Activated CD8-positive, alpha-beta memory T cell treated with anti-CD3 and anti-CD28 coated beads for 36 hours (primary cell): ENCODE measurements at regions not wholly inside any gene's neighbourhood (a gene's known extent, or its start where the extent isn't known, plus 50 kb on each side); places are given as distances from the start of the nearest gene placed in this dataset.

ENCODE experiments used
- CTCF ChIA-PET: fragments of 350-600 bp; sonication (Branson Sonifier 250); formaldehyde crosslinking; loops from one replicate; lab custom pipeline; 2021; ENCODE audit warnings: antibody characterized with exemption; lab: Charles Lee
- POLR2A ChIA-PET: fragments of 350-600 bp; sonication (Branson Sonifier 250); formaldehyde crosslinking; loops from one replicate; lab custom pipeline; 2021; ENCODE audit warnings: antibody characterized with exemption; lab: Charles Lee

DNA sequence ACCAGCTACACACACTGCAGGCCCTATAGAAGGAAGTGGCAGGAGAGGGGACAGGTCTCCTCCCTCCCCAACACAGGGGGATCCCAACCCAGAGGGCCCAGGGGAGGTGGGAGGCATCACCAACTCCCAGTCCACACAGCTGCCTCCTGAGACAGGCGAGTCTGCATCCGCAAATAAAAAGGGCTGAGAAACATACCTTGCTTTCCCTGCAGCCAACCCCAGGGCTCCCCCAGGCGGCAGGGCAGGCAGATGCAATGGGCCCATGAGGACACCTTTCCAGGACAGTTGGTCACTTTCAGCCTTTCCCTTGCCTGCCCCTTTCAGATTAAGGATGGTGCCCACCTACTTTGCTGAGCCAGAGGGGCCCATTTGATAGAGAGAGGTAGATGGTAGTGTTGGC lies 180.0 kb downstream of the BRD1 start:
- POLR2A ChIA-PET, result no interaction called here
- CTCF ChIA-PET, result no interaction called here

DNA sequence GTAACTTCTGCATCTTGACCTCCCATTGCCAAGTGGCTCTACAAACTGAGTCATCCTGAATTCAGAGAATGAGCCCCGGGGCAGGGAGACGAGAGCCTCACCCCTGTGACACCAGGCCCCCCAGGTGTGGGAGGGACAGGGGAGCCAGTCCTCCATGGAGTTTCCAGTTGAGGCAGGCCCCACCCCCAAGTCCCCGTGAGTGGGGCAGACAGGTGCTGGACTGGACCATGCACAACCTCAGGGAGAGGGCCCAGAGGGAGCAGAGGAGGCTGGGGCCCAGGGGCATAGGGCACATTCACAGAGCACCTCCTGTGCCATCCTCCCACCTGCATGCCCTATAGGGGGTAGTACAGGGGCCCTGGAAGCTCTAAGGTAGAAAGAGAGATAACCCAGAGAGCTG lies 180.8 kb downstream of the BRD1 start:
- POLR2A ChIA-PET, result no interaction called here
- CTCF ChIA-PET, result no interaction called here

DNA sequence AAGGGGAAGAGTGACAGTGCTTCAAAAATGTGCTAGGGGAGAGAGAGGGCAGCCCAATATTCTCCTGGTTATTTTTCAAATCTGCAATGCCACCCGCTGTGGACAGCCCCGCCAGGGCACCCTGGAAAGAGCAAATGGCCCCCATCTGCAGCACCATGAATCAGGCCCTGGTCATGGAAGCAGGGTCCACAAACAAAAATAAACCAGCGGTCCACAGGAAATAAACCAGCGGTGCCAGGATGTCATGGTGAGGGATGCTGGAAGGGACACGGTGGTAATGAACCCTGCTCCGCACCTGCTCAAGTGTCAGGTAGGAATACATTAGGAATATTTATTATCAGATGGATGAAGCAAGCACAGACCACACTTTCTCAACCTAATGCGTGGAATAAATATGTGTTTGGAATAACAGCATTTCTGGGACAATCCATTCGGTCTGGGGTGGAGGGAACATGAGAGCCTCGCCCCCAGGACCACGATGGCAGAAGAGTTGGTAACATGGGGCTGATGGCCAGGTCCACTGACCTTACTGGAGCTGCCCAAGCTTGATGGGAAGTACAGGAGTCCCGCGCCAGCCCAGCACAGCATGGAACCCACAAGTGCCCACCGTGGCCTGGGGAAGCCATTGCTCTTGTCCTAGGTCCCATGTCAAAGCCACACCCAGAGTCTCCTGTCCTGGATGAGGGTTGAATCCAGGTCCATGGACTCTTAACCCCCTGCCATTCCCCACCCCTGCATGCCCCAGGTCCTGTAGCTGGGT lies 181.7 kb downstream of the BRD1 start:
- ChIA-PET CTCF (no interaction called here), POLR2A (no interaction called here)

DNA sequence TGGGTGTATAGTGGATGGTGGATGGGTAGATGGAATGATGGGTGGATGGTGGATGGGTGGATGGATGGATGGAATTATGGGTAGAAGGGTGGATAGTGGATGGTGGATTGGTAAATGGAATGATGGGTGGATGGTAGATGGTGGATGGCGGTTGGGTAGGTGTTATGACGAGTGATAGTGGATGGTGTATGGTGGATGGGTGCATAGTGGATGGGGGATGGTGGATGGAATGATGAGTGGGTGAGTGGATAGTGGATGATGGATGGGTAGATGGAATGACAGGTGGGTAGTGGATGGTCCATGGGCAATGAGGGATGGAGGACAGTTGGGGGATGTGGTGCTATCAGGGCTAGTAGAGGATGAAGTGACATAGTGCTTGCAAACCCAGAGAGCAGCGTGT lies 182.4 kb downstream of the BRD1 start:
- POLR2A ChIA-PET, result no interaction called here

GRCh38 chr22:49643998-49644397 lies 183.7 kb downstream of the BRD1 start:
- POLR2A ChIA-PET, result no interaction called here
- CTCF ChIA-PET, result no interaction called here

More for the DNA sequence above, 182.4 kb downstream of the BRD1 start:
- CTCF ChIA-PET, result no interaction called here

GRCh38 chr22:49643466-49643865 lies 184.2 kb downstream of the BRD1 start:
- ChIA-PET CTCF (no interaction called here), POLR2A (no interaction called here)

- POLR2A ChIA-PET, result no interaction called here
- CTCF ChIA-PET, result no interaction called here
These were observed 184.9 kb downstream of the BRD1 start for GRCh38 chr22:49642741-49643140.

DNA sequence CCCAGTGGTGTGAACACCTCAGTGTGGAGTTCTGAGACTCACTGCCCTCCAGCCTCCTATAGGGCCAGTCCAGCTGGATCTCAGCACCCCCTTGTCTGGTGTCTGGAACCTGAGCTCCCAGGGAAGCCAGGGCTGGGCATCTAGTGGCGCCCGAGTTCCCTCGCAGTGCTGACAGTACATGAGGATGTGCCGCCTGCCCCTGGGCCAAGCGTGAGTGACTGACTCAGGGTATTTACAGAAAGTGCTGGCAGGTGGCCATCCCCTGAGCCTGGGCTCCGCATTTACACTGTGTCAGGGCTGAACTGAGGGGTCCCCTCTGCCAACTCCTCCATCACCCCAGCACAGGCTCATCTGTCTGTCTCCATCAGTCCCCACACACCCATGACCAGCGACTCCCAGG lies 185.3 kb downstream of the BRD1 start:
- CTCF ChIA-PET, result no interaction called here
- POLR2A ChIA-PET, result no interaction called here

GRCh38 chr22:49641770-49642313 lies 185.8 kb downstream of the BRD1 start:
- ChIA-PET CTCF (no interaction called here), POLR2A (no interaction called here)

- POLR2A ChIA-PET, result no interaction called here
- CTCF ChIA-PET, result no interaction called here
These were observed 187.1 kb downstream of the BRD1 start for GRCh38 chr22:49640366-49641095.

DNA sequence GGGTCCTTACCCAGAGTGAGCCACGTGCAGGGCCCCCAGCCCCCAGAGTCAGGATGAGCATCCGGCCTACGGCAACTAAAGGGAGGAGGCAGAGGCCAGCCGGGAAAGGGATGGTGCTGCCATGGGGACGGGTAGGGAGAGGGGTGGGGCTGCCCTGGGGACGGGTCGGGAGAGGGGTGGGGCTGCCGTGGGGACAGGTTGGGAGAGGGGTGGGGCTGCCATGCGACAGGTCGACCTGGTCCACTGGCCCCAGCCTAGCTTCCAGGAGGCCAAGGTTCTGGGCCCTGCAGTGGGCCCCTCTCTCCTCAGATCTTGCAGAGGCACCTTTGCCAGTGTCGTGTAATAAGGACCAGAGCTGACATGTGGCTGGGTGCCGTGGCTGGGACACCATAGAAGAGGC lies 187.7 kb downstream of the BRD1 start:
- CTCF ChIA-PET, result no interaction called here
- POLR2A ChIA-PET, result no interaction called here

GRCh38 chr22:49638788-49639187 lies 188.9 kb downstream of the BRD1 start:
- ChIA-PET POLR2A (no interaction called here), CTCF (no interaction called here)

DNA sequence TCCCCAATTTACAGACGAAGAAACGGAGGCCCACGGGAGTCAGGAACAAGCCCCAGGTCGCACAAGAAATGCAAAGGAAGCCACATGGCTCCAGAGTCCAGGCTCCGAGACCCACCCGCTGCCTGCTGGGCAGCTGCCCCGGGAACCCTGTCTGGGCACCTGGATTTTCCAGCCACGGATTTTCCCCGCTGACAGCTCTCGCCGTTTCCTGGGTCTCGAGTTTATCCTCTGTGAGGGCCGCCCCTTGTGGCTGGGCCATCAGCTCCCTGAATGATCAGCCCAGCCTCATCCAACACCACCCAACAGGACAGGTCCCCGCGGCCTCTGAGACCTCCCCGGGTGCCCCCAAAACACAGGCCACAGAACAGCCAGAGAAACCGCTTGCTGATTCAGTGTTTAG lies 189.7 kb downstream of the BRD1 start:
- ChIA-PET CTCF (no interaction called here), POLR2A (no interaction called here)

DNA sequence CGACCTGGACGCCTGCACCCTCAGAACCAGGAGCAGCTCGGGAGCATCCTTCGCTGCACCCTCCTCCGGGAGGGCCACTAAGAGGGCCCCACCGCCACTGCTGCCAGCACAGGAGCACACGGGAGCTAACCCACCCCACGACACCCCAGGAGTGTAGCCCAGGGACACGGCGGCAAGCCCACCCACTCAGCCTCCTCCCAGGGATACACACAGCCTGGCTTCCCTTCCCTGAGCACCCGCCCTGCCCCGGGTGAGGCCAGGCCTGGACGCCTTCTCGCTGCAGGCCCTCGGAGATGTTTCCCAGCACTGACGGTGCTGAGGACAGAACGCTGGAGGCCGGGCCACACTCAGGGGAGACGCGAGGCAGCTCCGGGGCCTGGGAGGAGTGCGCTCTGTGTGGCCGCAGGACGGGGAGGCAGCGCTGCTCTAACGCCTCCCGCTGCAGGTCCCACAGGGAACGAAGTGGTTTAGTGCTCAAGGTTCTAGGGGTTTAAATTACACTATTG lies 190.4 kb downstream of the BRD1 start:
- CTCF ChIA-PET, result no interaction called here

GRCh38 chr22:49636649-49637048 lies 191.0 kb downstream of the BRD1 start:
- ChIA-PET POLR2A (no interaction called here), CTCF (no interaction called here)

More for the DNA sequence above, 190.4 kb downstream of the BRD1 start:
- POLR2A ChIA-PET, result no interaction called here

- ChIA-PET POLR2A (no interaction called here), CTCF (no interaction called here)
These were observed 191.5 kb downstream of the BRD1 start for GRCh38 chr22:49636214-49636613.

- CTCF ChIA-PET, result no interaction called here
- POLR2A ChIA-PET, result no interaction called here
These were observed 193.5 kb downstream of the BRD1 start for GRCh38 chr22:49634006-49634772.

- CTCF ChIA-PET, result no interaction called here
- POLR2A ChIA-PET, result no interaction called here
These were observed 194.7 kb downstream of the BRD1 start for GRCh38 chr22:49633010-49633324.

DNA sequence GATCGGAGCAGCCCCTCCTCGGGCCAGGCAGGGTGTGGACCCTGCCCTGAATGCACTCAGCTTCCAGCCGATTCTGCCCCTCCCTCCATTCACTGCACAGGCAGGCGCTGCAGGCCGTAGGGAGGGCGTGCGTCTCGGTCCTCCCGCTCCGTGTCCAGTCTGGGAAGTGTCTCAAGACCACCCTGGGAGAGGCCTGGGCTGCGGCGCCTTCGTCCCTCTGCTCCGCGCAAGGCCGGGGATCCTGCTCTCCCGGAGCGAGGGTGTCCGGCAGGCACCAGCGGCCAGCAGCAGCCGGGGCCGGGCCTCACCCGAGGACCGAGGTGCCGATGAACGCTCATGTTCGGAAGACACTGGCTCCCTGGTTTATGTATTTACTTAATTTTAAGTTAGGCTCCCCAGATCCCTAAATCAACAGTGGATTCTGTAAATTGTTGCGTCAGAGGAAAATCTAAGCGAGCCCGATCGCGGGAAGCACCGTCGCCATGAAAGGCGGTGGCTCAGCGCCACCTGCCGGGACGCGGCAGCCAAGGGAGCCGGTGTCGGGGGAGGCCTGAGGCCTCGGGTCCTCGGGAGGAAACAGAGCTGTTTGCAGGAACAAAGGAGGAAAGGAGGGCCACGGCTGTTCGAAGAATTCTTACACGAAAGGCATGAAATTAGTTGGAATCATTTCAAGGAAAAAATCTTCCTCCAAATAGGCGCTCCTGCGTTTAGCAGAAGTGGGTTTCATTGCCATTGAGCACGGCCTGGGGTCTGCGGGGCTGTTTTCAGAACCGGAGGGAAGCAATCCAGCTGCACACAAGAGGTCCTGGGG lies 195.3 kb downstream of the BRD1 start:
- ChIA-PET CTCF (no interaction called here), POLR2A (no interaction called here)
